Activated CD8-positive, alpha-beta T cell treated with anti-CD3 and anti-CD28 coated beads for 36 hours (primary cell): ENCODE measurements at regions not wholly inside any gene's neighbourhood (a gene's known extent, or its start where the extent isn't known, plus 50 kb on each side); places are given as distances from the start of the nearest gene placed in this dataset.
"Not testable (repeated sequence)": the region's sequence is repeated elsewhere in the genome, so short reads cannot be mapped to it uniquely, and the experiment has no call there.

Source experiments
- ATAC-seq: fragments of 200-7000 bp; cut with Tn5 transposase; one replicate; pipeline ENCODE4 v1.10.0; 2021; ENCODE audit warnings: mild to moderate bottlenecking, moderate library complexity
- CTCF ChIA-PET: fragments of 350-600 bp; sonication (Branson Sonifier 250); formaldehyde crosslinking; loops from one replicate; lab custom pipeline; 2021; ENCODE audit warnings: antibody characterized with exemption; lab: Charles Lee
- POLR2A ChIA-PET: fragments of 350-600 bp; sonication (Branson Sonifier 250); formaldehyde crosslinking; loops from one replicate; lab custom pipeline; 2021; ENCODE audit warnings: antibody characterized with exemption; lab: Charles Lee
- DNase-seq: peaks from one replicate; pipeline ENCODE4 v3.0.0-alpha.2; 2020
- H3K27ac Mint-ChIP-seq: one replicate; pipeline ENCODE4 v1.8.0; 2021; ENCODE audit warnings: mild to moderate bottlenecking, mixed read lengths
- H3K27me3 Mint-ChIP-seq: one replicate; pipeline ENCODE4 v1.8.0; 2021; ENCODE audit warnings: mixed read lengths
- H3K36me3 Mint-ChIP-seq: one replicate; pipeline ENCODE4 v1.8.0; 2021; ENCODE audit warnings: low read depth, mixed read lengths
- H3K4me1 Mint-ChIP-seq: one replicate; pipeline ENCODE4 v1.8.0; 2021; ENCODE audit warnings: low read depth, mixed read lengths
- H3K4me3 Mint-ChIP-seq: one replicate; pipeline ENCODE4 v1.8.0; 2021; ENCODE audit warnings: mild to moderate bottlenecking, moderate library complexity, mixed read lengths
- H3K9me3 Mint-ChIP-seq: one replicate; pipeline ENCODE4 v1.8.0; 2021; ENCODE audit warnings: mixed read lengths
- CTCF ChIP-seq: fragments of 200-600 bp; IDR thresholded peaks from one replicate; pipeline ENCODE4 v1.8.0; 2022; ENCODE audit warnings: antibody characterized with exemption, mild to moderate bottlenecking
- intact Hi-C: fragments of 100-400 bp; cut with micrococcal nuclease; formaldehyde crosslinking; loops from one replicate; pipeline ENCODE4 v1.10.0; 2022

DNA sequence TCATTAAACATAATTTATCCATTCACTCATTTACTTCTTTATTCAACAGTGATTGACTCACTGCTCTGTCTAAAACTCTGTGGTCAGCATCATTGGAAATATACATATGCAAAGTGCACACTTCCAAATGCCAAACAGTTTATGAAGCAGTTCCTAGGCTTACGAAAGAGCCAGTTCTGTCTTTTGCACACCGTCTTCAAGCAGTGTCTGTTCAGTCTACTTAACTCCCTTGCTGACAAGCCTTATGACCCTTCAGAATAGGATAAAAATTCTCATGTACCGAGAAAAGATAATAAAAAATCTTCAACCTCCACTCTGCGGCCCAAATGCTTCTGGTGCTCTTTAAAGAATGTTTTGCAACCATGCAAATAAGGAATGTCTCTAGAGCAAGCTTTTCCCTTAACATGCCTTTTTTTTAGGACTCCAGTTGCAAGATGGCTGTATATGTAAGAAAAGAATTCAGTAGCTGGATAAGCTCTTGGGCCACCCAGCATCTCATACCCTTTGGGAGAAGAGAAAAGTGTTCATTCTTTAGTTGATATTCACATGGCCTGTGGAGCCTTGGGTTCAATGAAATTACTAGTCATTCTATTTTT is 1037.0 kb upstream of the SLIT2 start:
- H3K36me3 Mint-ChIP-seq: no peaks in the 10 kb centered on the region
- H3K4me3 Mint-ChIP-seq: no peak overlapping the region
- no peak for DNase-seq
- ATAC-seq: no peak
- ChIA-PET POLR2A (no interaction called here), CTCF (no interaction called here)
- H3K27me3 Mint-ChIP-seq: no peaks in the 10 kb centered on the region
- intact Hi-C loops: no loop called here
- peaks cover 7% of the 10 kb centered on the region for H3K9me3 Mint-ChIP-seq
- H3K4me1 Mint-ChIP-seq: no peaks in the 10 kb centered on the region
- H3K27ac Mint-ChIP-seq: no peak overlapping the region
- TF ChIP-seq CTCF: no peak

GRCh38 chr4:19213388-19213787 is 1038.3 kb upstream of the SLIT2 start:
- Mint-ChIP-seq H3K27ac (no peak overlapping the region), H3K36me3 (no peaks in the 10 kb centered on the region), H3K4me1 (no peaks in the 10 kb centered on the region), H3K9me3 (peaks cover 9% of the 10 kb centered on the region), H3K4me3 (no peak overlapping the region), H3K27me3 (no peaks in the 10 kb centered on the region)
- intact Hi-C loops: no loop called here
- ATAC-seq: no peak
- no peak for DNase-seq
- TF ChIP-seq CTCF: no peak
- ChIA-PET POLR2A (no interaction called here), CTCF (no interaction called here)

GRCh38 chr4:19205853-19206252 is 1045.9 kb upstream of the SLIT2 start:
- no peak for TF ChIP-seq CTCF
- DNase-seq (no peak), ATAC-seq (no peak)
- CTCF ChIA-PET: no interaction called here
- no peak overlapping the region for H3K4me3 Mint-ChIP-seq
- no peaks in the 10 kb centered on the region for H3K4me1 Mint-ChIP-seq
- intact Hi-C loops: no loop called here
- H3K27me3 Mint-ChIP-seq: no peaks in the 10 kb centered on the region
- no peak overlapping the region for H3K27ac Mint-ChIP-seq
- POLR2A ChIA-PET: no interaction called here
- H3K36me3 Mint-ChIP-seq: no peaks in the 10 kb centered on the region
- H3K9me3 Mint-ChIP-seq: peaks cover 7% of the 10 kb centered on the region

- H3K27me3 Mint-ChIP-seq, H3K36me3 Mint-ChIP-seq, intact Hi-C loops, H3K4me1 Mint-ChIP-seq, ATAC-seq, POLR2A ChIA-PET, H3K27ac Mint-ChIP-seq, H3K4me3 Mint-ChIP-seq, DNase-seq, CTCF ChIA-PET, H3K9me3 Mint-ChIP-seq: not testable (repeated sequence)
These were observed 1053.9 kb upstream of the SLIT2 start for GRCh38 chr4:19197838-19198237.

GRCh38 chr4:19195696-19196095 is 1056.0 kb upstream of the SLIT2 start:
- intact Hi-C loops: no loop called here
- H3K9me3 Mint-ChIP-seq: peaks cover 13% of the 10 kb centered on the region
- no peaks in the 10 kb centered on the region for H3K36me3 Mint-ChIP-seq
- H3K27ac Mint-ChIP-seq: no peak overlapping the region
- no peaks in the 10 kb centered on the region for H3K4me1 Mint-ChIP-seq
- no peak overlapping the region for H3K4me3 Mint-ChIP-seq
- DNase-seq (no peak), ATAC-seq (no peak)
- no peak for TF ChIP-seq CTCF
- H3K27me3 Mint-ChIP-seq: no peaks in the 10 kb centered on the region
- POLR2A ChIA-PET: no interaction called here
- CTCF ChIA-PET: no interaction called here

- DNase-seq (no peak), ATAC-seq (no peak)
- H3K4me3 Mint-ChIP-seq: no peak overlapping the region
- no peaks in the 10 kb centered on the region for H3K4me1 Mint-ChIP-seq
- H3K27ac Mint-ChIP-seq: no peak overlapping the region
- TF ChIP-seq CTCF: no peak
- H3K9me3 Mint-ChIP-seq: peaks cover 15% of the 10 kb centered on the region
- no peaks in the 10 kb centered on the region for H3K27me3 Mint-ChIP-seq
- ChIA-PET CTCF (no interaction called here), POLR2A (no interaction called here)
- intact Hi-C loops: no loop called here
- no peaks in the 10 kb centered on the region for H3K36me3 Mint-ChIP-seq
These were observed 1057.0 kb upstream of the SLIT2 start for GRCh38 chr4:19194672-19195071.
